Lung microvascular endothelial cell (primary cell): ENCODE measurements at regions not wholly inside any gene's neighbourhood (a gene's known extent, or its start where the extent isn't known, plus 50 kb on each side); places are given as distances from the start of the nearest gene placed in this dataset.
"Not testable (repeated sequence)": the region's sequence is repeated elsewhere in the genome, so short reads cannot be mapped to it uniquely, and the experiment has no call there.

ENCODE experiments used
- DNase-seq, 2 donors: peaks; one replicate each; pipeline versions ENCODE4 v3.0.0 to v3.0.0-alpha.2; 2010; ENCODE audit warnings: low read depth in 2 of 2

DNA sequence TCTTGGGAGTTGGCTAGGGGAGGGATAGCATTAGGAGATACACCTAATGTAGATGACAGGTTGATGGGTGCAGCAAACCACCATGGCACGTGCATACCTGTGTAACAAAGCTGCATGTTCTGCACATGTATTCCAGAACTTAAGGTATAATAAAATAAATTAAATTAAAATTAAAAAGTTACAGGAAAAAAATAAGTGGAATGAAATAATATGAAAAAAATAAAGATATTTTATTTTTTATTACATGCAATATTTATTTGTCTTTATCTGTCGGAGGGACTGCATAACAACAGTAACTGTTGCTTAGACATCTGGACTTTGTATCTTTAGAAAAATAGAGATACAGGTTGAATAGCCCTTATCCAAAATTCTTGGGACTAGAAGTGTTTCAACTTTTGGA, 597.4 kb upstream of the CCDC179 start:
- DNase-seq, result no peak

DNA sequence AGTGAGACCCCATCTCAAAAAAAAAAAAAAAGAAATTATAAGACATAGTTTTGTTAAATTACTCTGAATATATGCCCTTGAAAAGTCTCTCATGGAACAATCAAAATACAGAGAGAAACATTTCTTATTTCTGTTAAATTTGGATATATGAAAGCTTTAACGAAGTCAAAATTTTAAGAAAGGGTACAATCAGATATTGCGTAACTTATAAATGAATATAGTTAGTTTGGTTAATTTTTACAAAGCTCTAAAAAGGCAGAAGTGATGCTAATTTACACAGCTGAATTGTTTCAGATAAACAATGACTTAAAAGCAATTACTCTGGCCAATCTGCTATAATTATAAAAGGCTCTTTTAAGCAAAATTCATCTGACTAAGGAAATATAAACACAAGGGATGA, 611.6 kb upstream of the CCDC179 start:
- no peak for DNase-seq

DNA sequence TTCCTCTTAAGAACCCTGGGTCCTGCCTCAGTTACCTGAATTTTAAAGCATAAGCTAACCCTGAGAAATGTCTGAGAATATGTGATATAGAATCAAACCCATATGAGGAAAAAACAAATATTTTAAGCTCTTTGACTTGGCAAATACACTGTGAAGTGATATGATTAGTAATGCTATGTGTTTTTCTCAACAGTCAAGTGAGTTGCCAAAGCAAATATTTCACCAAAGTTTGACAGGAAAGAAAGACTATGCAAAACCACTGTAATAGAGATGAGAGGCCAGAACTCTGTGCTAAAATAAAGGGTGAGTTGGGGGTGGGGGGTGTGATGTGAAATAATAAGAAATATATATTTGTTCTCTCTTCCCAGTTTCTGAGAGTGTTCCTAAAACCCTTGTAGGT, 613.5 kb upstream of the CCDC179 start:
- peak in 1 of 2 donors; percentile 26 for DNase-seq

DNA sequence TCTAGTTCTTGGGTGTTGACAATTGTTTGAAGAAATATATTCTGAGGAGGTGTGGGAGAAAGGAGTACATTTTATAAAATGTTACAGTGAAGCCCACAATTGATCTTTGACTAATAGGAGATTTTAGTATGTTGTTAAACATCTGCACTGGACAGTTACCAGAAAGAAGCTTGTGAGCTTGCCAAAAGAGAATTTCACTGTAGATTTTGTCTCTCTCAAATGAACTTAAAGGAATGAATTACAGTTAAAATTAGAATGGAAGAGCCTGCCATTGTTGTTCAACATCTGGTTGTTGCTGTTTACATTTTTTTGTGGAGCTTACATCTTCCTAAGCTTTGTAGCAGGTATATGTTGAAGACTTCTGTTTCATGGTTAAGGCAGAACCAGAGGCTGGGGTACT, 620.5 kb upstream of the CCDC179 start:
- no peak for DNase-seq

DNA sequence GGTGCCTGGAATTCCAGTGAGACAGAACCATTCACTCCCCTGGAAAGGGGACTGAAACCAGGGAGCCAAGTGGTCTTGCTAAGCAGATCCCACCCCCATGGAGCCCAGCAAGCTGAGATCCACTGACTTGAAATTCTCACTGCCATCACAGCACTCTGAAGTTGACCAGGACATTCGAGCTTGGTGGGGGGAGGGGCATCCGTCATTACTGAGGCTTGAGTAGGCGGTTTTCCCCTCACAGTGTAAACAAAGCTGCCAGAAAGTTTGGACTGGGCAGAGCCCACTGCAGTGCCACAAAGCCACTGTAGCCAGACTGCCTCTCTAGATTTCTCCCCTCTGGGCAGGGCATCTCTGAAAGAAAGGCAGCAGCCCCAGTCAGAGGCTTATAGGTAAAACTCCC, 623.9 kb upstream of the CCDC179 start:
- not testable (repeated sequence) for DNase-seq

DNA sequence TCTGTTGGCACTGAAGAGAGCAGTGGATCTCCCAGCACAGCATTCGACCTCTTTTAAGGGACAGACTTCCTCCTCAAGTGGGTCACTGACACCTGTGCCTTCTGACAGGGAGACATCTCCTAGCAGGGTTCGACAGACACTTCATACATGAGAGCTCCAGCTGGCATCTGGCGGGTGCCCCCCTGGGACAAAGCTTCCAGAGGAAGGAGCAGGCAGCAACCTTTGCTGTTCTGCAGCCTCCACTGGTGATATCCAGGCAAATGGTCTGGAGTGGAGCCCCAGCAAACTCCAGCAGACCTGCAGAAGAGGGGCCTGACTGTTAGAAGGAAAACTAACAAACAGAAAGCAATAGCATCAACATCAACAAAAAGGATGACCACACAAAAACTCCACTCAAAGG, 624.3 kb upstream of the CCDC179 start:
- not testable (repeated sequence) for DNase-seq

DNA sequence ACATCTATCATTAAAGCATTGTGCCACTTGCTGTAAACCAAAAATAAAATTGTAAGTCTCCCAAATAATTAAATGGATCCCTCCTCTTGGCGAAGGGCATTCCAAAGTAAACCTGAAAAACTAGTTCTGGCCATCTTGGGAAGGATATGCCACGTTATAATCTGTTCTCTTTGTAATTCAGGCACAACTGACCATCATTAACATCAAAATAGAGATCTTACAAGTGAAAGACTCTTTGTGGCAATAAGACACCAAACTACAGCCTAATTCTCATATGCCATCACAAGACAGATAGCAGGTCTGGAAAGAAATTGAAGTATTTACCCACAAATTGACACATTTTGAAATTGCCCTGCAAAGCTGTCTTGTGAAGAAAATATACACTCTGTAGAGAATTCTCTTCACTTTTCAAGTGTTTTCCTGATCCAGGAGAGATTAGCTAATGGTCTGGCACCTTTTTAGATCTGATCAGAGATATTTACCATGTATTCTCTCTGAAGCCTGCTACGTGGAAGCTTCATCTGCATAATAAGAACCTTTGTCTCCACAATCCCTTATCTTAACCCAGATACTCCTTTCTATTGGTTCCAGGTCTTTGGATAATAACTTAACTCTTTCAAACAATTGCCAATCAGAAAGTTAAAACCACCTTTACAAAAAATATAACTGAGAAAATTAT, 630.4 kb upstream of the CCDC179 start:
- DNase-seq, result no peak

DNA sequence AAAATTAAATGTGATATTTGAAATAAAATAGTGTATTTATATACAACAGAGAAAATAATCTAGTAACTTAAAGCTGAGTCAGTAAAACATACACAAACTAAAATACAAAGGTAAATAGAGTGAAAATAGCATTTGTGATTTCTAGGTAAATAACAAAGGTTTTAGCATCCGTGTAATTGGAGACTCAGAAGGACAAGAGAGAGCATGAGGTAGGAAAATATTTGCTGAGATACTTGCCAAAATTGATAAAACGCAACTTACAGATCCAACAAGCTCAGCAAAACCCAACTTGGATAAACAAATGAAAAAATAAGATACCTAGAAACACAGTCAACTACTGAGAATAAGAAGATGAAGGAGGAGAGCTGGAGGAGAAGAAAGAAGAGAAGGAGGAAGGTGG, 634.7 kb upstream of the CCDC179 start:
- DNase-seq, result no peak

DNA sequence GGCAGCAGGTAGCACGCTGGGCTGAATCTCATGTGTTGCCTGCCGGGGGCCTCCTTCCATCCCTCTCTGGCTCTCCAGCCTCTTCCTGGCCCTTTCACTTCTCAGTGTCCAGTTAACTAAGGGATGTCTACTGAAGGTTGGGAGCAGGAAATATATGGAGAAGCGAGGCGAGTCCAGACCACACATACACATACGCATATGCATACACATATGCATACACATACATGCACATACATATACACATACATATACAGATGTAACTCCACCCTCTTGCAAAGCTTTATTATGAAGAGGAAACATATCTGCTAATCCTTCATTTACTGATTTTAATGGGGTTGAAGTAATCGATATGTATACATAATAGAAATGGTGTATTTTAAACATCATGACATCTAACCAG, 636.1 kb upstream of the CCDC179 start:
- DNase-seq, result no peak

DNA sequence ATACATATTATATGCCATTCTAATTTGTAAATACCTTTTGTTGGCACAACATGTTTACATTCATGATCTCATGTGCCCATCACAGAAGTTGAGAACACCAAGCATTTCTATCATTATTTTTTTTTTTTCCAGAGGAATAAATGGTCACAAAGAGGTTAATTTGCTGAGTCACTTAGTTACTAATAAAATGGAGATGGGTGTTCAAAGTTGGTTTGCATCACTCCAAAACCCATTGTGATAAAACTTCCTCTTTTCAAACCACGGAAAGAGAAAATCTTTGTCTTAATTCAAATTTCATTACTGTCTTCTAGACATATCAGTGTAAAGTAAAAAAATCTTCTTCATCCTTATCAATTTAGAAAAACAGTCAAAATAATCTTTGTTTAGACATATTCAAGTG, 636.8 kb upstream of the CCDC179 start:
- DNase-seq, result no peak

DNA sequence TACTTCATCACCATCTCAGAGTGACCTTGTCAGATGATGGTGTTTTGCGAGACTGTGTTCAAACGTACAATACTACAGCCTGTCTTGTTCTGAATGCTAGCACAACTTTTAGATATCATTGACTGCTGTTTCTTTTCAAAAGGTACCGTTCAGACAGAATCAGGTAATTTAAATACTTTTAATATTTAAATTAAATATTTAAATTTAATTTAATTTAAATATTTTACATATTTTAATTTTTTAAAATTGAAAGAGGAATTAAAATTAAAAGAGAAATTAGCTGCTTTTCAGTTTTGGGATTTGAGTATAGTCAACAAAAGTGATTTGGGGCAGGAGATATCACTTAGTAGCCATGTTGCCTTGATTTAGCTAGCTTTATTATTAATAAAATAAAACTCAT, 642.1 kb upstream of the CCDC179 start:
- DNase-seq, result no peak

DNA sequence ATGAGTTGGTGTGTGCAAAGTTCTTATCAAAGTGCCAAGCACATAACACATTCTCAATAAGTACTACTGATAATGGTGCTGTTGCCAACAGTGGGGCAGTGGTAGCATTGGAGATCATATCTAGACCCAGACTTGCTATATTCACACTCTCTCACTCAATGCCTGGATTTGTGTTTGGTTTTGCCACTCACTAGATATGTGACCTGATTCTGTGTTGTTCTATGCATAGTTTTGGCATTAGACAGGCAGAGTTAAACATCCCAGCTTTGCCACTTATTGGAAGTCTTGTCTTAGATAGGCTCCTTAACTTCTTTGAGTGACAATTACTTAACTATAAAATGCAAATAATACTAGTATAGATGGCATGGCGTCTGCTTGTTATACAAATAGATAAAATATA, 642.6 kb upstream of the CCDC179 start:
- no peak for DNase-seq

DNA sequence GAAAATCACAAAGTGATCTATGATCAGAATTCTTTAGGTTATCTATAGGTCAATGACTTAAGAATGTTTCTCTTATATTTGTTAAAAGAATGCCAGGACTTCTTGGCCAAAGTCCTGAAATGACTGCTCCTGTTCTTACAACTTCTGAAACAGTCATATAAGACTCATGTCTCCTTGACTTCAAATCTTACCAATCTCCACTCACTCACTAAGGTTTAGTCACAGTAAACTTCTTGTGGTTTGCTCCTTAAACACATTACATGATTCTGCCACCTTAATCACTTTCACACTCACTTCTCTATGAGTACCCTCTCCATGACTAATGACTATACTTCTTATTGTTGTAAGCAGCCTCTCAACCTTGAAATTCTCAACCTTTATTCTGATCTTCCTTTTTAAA, 648.7 kb upstream of the CCDC179 start:
- DNase-seq, result no peak

DNA sequence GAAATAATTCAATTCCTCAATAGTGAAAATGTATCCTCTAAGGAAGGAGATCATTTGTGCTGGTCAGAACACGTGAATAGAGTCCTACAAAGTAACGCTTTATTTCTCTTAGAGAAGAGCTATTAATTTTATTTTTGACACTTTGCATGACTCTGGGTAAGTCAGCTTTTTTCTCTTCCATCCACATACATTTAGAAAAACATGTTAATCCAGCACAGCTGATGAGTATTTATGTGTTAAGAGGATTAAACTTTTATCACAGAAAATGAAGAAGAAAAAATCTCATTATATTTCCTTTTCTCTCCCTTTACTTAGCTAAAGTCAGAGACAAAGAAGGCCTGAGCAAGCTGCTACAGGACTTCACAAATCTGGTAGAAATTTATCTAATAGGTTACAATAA, 649.5 kb upstream of the CCDC179 start:
- no peak for DNase-seq

DNA sequence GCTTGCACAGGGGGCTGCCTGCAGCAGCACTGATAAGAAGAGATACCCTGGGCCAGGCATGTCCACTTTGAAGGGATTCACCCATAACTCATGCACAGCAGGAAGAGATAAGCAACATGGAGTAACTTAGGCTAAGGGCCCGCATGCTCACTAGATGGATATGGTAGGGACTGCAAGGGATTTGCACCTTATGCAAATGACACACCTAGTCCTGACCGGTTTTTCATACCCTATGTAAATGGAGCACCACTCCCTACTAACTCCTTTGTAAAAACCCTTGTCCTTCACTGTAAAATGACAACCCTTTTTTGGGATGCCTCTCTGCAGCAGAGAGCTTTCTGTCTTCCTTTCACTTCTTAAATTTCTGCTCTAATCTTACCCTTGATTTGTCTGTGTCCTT, 658.9 kb upstream of the CCDC179 start:
- DNase-seq, result no peak

DNA sequence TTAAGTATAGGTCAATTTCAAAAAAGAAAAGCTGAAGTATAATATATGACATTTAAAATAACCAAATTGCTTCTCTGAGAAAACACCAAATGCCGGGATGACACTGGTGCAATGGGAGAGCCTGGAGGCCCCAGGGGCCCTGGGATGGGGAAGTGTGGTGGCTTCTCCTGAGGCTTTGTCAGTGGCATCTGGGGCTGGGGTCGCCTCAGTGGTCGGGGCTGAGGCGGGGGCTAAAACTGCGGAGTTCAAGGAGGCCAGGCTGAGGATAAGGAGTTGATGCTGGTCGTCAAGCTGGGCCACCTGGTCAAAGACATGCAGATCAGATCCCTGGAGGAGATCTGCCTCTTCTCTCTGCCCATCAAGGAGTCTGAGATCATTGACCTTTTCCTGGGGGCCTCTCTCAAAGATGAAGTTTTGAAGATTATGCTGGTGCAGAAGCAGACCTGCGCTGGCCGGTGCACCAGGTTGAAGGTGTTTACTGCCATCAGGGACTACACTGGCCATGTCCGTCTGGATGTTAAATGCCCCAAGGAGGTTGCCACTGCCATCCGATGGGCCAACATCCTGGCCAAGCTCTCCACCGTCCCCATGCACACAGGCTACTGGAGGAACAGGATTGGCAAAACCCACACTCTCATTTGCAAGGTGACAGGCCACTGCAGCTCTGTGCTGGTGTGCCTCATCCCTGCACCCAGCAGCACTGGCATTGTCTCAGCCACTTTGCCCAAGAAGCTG, 660.1 kb upstream of the CCDC179 start:
- DNase-seq, result no peak

DNA sequence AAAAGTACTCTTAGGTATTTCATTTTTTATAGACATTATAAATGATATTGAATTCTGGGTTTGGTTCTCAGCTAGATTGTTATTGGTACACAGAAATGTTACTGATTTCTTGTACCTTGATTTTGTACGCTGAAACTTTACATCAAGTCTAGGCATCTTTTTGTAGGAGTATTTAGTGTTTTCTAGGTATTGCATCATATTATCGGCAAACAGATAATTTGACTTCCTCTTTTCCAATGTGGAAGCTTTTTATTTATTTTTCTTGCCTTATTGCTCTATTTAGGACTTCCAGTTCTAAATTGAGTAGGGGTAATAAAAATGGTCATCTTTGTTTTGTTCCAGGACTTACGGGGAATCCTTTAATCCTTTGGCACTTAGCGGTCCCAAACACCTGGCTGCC, 676.6 kb upstream of the CCDC179 start:
- no peak for DNase-seq

DNA sequence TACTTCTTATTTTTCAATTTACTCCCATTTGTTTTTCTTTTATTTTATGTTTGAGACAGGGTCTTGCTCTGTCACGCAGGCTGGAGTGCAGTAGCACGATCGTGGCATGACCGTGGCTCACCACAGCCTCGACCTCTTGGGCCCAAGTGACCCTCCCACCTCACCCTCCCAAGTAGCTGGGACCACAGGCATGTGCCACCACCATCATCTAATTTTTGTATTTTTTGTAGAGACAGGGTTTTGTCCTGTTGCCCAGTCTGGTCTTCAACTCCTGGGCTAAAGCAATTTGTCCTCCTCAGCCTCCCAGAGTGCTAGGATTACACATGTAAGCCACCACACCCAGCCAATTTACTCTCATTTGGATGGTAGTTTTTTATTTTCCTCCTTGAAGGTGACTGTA, 679.3 kb upstream of the CCDC179 start:
- DNase-seq, result no peak

DNA sequence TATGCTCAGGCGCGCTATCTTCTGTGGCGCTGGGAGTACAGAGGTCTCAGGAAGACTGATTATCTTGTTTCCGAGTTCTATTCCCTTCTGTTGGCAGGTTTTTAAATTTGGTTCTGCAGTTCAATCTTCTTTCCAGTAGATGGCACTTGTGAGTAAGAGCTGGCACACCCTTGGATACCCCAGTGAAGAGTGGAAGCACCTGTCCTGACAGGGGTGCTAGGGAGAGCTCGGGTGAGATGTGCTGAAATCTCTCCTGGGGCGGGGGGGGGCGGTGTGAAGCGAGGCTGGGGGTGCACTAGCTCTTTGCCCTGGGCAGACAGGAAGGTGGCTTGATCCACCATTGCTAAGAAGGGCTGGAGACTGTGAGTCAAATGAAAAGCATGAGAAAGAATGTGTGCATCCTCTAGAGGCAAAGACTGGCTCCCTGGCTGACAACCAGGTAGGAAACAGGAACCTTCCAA, 679.9 kb upstream of the CCDC179 start:
- peak; percentile 35 to 46 for DNase-seq

DNA sequence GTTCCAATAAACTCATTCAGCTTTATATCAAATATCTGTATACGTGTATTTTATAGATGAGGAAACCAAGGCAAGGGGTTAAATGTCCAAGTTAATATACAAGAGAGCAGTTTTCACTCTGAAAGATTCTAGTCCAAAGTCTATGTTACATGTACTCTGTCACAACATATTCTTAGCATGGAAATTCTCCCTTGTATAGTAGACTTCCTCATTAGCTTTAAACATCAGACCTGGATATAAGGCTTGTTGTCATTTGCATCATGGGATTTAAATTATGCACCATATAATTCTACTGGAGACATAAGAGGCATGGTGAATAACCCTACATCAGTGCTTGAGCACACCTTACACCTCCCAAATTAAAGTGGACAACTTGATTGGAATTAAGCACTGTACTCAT, 681.9 kb upstream of the CCDC179 start:
- no peak for DNase-seq

DNA sequence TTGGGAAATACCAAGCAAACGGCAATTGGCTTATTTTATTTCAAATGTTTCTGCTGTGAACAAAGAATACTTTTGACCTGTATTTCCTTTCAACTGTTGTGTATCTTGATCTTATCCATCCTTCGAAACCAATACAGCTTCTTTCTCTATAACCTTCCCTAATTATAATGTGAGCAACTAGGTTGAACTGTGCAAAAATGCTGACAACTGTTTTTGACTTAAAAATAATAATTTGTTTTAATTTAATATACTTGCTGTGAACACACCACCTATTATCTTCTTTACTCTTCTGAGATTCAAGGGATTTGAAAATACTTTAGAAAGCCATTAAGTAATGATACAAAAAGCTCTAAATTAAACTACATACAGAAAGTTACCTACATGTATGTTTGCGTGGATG, 682.5 kb upstream of the CCDC179 start:
- no peak for DNase-seq

DNA sequence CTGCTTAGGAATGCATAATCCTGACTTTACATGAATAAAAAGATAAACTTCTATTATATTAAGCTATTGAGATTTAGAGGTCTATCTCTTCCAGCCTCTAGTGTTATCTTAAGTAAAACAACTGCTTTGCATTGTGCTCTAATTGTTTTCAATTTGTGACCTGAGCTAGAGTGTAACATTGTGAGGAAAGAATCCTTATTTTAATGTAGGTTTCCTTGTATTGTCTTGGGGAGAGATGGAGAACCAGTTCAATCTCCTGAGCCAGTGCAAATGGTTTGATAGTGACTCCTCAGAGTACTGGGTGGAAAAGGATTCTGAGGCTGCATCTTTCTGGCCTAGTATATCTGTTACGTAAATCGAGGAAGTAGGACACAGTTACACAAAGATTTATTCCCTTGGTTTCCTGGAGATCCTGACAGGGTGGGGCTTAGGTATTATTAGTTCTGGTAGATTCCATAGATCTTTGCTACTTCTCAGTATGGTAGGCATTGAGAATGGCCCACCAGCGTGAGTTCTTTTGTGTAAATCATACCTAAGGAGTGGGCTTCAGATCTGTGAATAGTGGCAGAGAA, 683.5 kb upstream of the CCDC179 start:
- DNase-seq, result peak in 1 of 2 donors; percentile 12

DNA sequence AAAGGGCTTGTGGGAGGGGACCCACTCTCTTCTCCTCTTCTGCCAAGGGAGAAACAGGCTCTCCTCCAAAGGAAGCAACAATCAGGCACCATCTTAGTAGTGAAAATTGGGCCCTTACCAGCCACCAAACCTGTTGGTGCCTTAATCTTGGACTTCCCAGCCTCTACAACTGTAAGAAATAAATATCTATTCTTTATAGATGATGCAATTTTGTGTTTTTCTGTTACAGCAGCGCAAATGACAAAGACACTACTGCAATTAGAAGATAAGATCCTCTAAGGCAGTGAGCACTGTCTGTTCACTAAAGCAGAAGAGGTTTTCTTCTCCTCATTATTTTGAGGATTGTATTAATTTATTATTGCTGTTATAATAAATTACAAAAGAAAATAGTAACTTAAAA, 691.4 kb upstream of the CCDC179 start:
- DNase-seq, result no peak
